Natural killer cell (primary cell): ENCODE measurements at regions not wholly inside any gene's neighbourhood (a gene's known extent, or its start where the extent isn't known, plus 50 kb on each side); places are given as distances from the start of the nearest gene placed in this dataset.

Experiments
- ATAC-seq, 3 donors: fragments of 150-1000 bp in 2 of 3; fragments of 200-7000 bp in 1 of 3; cut with Tn5 transposase; 1 replicate in 1 of 3; 2 replicates in 2 of 3; pipeline ENCODE4 v1.10.0; 2021; ENCODE audit warnings: mild to moderate bottlenecking in 2 of 3, moderate library complexity in 2 of 3
- DNase-seq, 2 donors: peaks; one replicate each; pipeline versions ENCODE4 v3.0.0 to v3.0.0-alpha.2; 2013 to 2021; ENCODE audit warnings: mixed read lengths in 1 of 2
- H3K27ac ChIP-seq: one replicate; pipeline ENCODE4 v1.5.1; 2013; ENCODE audit warnings: mild to moderate bottlenecking, low read length
- H3K27me3 ChIP-seq: one replicate; pipeline ENCODE4 v1.6.1; 2013; ENCODE audit warnings: low read length; ENCODE audit not compliant: control insufficient read depth, insufficient read depth
- H3K36me3 ChIP-seq: one replicate; pipeline ENCODE4 v1.6.1; 2013; ENCODE audit warnings: low read length; ENCODE audit not compliant: control insufficient read depth, insufficient read depth
- H3K4me1 ChIP-seq: one replicate; pipeline ENCODE4 v1.6.1; 2013; ENCODE audit warnings: low read length; ENCODE audit not compliant: control insufficient read depth, insufficient read depth
- H3K4me3 ChIP-seq: one replicate; pipeline ENCODE4 v1.5.1; 2013; ENCODE audit warnings: low read length
- H3K9me3 ChIP-seq: one replicate; pipeline ENCODE4 v1.6.1; 2013; ENCODE audit warnings: low read length; ENCODE audit not compliant: control insufficient read depth, insufficient read depth
- H3K27ac Mint-ChIP-seq, 2 donors: one replicate each; pipeline ENCODE4 v1.8.0; 2022; ENCODE audit warnings: mild to moderate bottlenecking in 2 of 2, mixed read lengths in 2 of 2, moderate library complexity in 1 of 2
- H3K27me3 Mint-ChIP-seq, 2 donors: one replicate each; pipeline ENCODE4 v1.8.0; 2022; ENCODE audit warnings: low read depth in 2 of 2, mixed read lengths in 2 of 2
- H3K36me3 Mint-ChIP-seq: one replicate; pipeline ENCODE4 v1.8.0; 2022; ENCODE audit warnings: mixed read lengths
- H3K4me1 Mint-ChIP-seq, 2 donors: one replicate each; pipeline ENCODE4 v1.8.0; 2022; ENCODE audit warnings: mixed read lengths in 2 of 2
- H3K4me3 Mint-ChIP-seq: one replicate; pipeline ENCODE4 v1.8.0; 2022; ENCODE audit warnings: mild to moderate bottlenecking, moderate library complexity, mixed read lengths
- H3K9me3 Mint-ChIP-seq, 2 donors: one replicate each; pipeline ENCODE4 v1.8.0; 2022; ENCODE audit warnings: mixed read lengths in 2 of 2
- CTCF ChIP-seq: fragments of 200-600 bp; IDR thresholded peaks from one replicate; pipeline ENCODE4 v1.8.0; 2022; ENCODE audit warnings: antibody characterized with exemption
- WGBS: methylation state at CpG from one replicate; pipeline ENCODE4 v1.1.7; 2013; ENCODE audit warnings: missing lambda C conversion rate; ENCODE audit not compliant: insufficient coverage; 5-methylcytosine and 5-hydroxymethylcytosine counted together
- intact Hi-C: fragments of 100-400 bp; cut with micrococcal nuclease; formaldehyde crosslinking; loops from one replicate; pipeline ENCODE4 v1.14.2; 2022

- H3K4me1 ChIP-seq = no peaks in the 10 kb centered on the region
- Mint-ChIP-seq H3K9me3 (peaks cover 4% of the 10 kb centered on the region in 2 donors), H3K4me3 (no peak overlapping the region), H3K27ac (no peak overlapping the region), H3K36me3 (no peaks in the 10 kb centered on the region), H3K4me1 (no peaks in the 10 kb centered on the region), H3K27me3 (no peaks in the 10 kb centered on the region)
- no peak overlapping the region for H3K27ac ChIP-seq
- no peaks in the 10 kb centered on the region for H3K9me3 ChIP-seq
- no peaks in the 10 kb centered on the region for H3K27me3 ChIP-seq
- no peak for TF ChIP-seq CTCF
- no peaks in the 10 kb centered on the region for H3K36me3 ChIP-seq
- DNase-seq (no peak), ATAC-seq (no peak)
- WGBS = 82% methylated on average over 1 of the region's 2 CpGs
- no peak overlapping the region for H3K4me3 ChIP-seq
- intact Hi-C loops = no loop called here
Observed at GRCh38 chr11:80650966-80651365, 1210.1 kb upstream of the TENM4 start.

GRCh38 chr11:80649186-80649585 is 1208.4 kb upstream of the TENM4 start:
- Mint-ChIP-seq H3K9me3 (peaks cover 7 to 8% of the 10 kb centered on the region in 2 donors), H3K4me1 (no peaks in the 10 kb centered on the region), H3K27ac (no peak overlapping the region), H3K4me3 (no peak overlapping the region), H3K27me3 (no peaks in the 10 kb centered on the region), H3K36me3 (no peaks in the 10 kb centered on the region)
- H3K36me3 ChIP-seq = no peaks in the 10 kb centered on the region
- no peaks in the 10 kb centered on the region for H3K4me1 ChIP-seq
- WGBS = 81% methylated on average over 3 of the region's 5 CpGs
- no peak overlapping the region for H3K4me3 ChIP-seq
- H3K9me3 ChIP-seq = no peaks in the 10 kb centered on the region
- no peak for DNase-seq
- ATAC-seq = no peak
- intact Hi-C loops = no loop called here
- no peak for TF ChIP-seq CTCF
- H3K27ac ChIP-seq = no peak overlapping the region
- H3K27me3 ChIP-seq = no peaks in the 10 kb centered on the region

GRCh38 chr11:80638296-80638695 is 1197.5 kb upstream of the TENM4 start:
- TF ChIP-seq CTCF = no peak
- H3K36me3 ChIP-seq = no peaks in the 10 kb centered on the region

GRCh38 chr11:80637571-80637970 is 1196.7 kb upstream of the TENM4 start:
- Histone ChIP-seq H3K27ac (no peak overlapping the region), H3K4me3 (no peak overlapping the region), H3K4me1 (no peaks in the 10 kb centered on the region), H3K9me3 (peaks cover 7% of the 10 kb centered on the region), H3K36me3 (no peaks in the 10 kb centered on the region), H3K27me3 (no peaks in the 10 kb centered on the region)
- Mint-ChIP-seq H3K4me1 (no peaks in the 10 kb centered on the region), H3K27me3 (no peaks in the 10 kb centered on the region), H3K4me3 (no peak overlapping the region), H3K9me3 (peaks cover 14 to 28% of the 10 kb centered on the region in 2 donors), H3K27ac (no peak overlapping the region), H3K36me3 (no peaks in the 10 kb centered on the region)
- DNase-seq (no peak), ATAC-seq (no peak)
- intact Hi-C loops = no loop called here
- no peak for TF ChIP-seq CTCF
- WGBS = 70% methylated on average over 1 of the region's 2 CpGs

More at GRCh38 chr11:80638296-80638695, 1197.5 kb upstream of the TENM4 start:
- H3K27me3 ChIP-seq = no peaks in the 10 kb centered on the region
- no peak overlapping the region for H3K4me3 ChIP-seq
- H3K4me1 Mint-ChIP-seq = no peaks in the 10 kb centered on the region
- WGBS = 95% methylated on average over 3 of the region's 3 CpGs
- H3K9me3 ChIP-seq = peaks cover 7% of the 10 kb centered on the region
- no peak for DNase-seq
- no peak overlapping the region for H3K27ac Mint-ChIP-seq
- intact Hi-C loops = no loop called here
- H3K4me1 ChIP-seq = no peaks in the 10 kb centered on the region
- no peaks in the 10 kb centered on the region for H3K27me3 Mint-ChIP-seq
- no peaks in the 10 kb centered on the region for H3K36me3 Mint-ChIP-seq
- no peak for ATAC-seq
- no peak overlapping the region for H3K4me3 Mint-ChIP-seq
- no peak overlapping the region for H3K27ac ChIP-seq
- peaks cover 14 to 30% of the 10 kb centered on the region in 2 donors for H3K9me3 Mint-ChIP-seq
